Mucosa of rectum (tissue), 2 donors: ENCODE measurements at regions not wholly inside any gene's neighbourhood (a gene's known extent, or its start where the extent isn't known, plus 50 kb on each side); places are given as distances from the start of the nearest gene placed in this dataset.

Experiments used
- H3K27ac ChIP-seq, 2 donors: one replicate each; pipeline ENCODE4 v1.7.0; 2013; ENCODE audit warnings: inconsistent platforms in 2 of 2, low read depth in 2 of 2, low read length in 2 of 2
- H3K27me3 ChIP-seq, 2 donors: one replicate each; pipeline ENCODE4 v1.7.0; 2013; ENCODE audit warnings: low read length in 2 of 2; ENCODE audit not compliant: control insufficient read depth in 2 of 2, insufficient read depth in 2 of 2
- H3K36me3 ChIP-seq, 2 donors: one replicate each; pipeline ENCODE4 v1.7.0; 2013; ENCODE audit warnings: low read length in 2 of 2; ENCODE audit not compliant: control insufficient read depth in 2 of 2, insufficient read depth in 2 of 2
- H3K4me1 ChIP-seq, 2 donors: one replicate each; pipeline ENCODE4 v1.7.0; 2013; ENCODE audit warnings: low read length in 2 of 2, mild to moderate bottlenecking in 1 of 2; ENCODE audit not compliant: control insufficient read depth in 2 of 2, insufficient read depth in 2 of 2
- H3K4me3 ChIP-seq, 2 donors: one replicate each; pipeline ENCODE4 v1.7.0; 2013; ENCODE audit warnings: low read length in 2 of 2
- H3K9ac ChIP-seq, 2 donors: one replicate each; pipeline ENCODE4 v1.7.0; 2013; ENCODE audit warnings: low read length in 2 of 2, low read depth in 1 of 2, mild to moderate bottlenecking in 1 of 2
- H3K9me3 ChIP-seq, 2 donors: one replicate each; pipeline ENCODE4 v1.7.0; 2013; ENCODE audit warnings: low read length in 2 of 2; ENCODE audit not compliant: control insufficient read depth in 2 of 2
- donor health status: healthy.
- donor health status: Normal muscosa, but diverticular disease.

DNA sequence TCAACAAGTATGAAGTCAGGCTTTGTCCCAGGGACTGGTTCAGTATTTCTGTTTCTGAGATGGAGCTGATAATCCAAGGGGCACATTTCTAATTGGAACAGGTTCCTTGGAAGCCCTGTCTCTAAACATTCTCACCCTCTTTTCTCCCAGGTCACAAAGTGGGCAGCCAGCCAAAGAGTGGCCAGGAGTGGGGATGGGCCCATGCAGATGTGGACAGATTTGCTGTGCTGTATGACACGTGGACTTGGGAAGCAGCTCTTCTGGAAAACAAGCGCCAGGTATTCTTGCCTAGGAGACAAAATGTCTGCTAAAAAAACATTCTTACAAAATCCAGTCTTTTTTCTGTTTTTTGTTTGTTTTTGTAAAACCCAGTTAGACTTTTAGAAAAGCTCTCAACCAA, 140.2 kb downstream of the CD164 start:
- Histone ChIP-seq H3K27ac (no peak overlapping the region), H3K4me1 (peaks cover 10 to 28% of the 10 kb centered on the region in 2 donors), H3K4me3 (no peak overlapping the region), H3K9ac (no peak overlapping the region), H3K9me3 (no peaks in the 10 kb centered on the region), H3K27me3 (no peaks in the 10 kb centered on the region), H3K36me3 (no peaks in the 10 kb centered on the region)

DNA sequence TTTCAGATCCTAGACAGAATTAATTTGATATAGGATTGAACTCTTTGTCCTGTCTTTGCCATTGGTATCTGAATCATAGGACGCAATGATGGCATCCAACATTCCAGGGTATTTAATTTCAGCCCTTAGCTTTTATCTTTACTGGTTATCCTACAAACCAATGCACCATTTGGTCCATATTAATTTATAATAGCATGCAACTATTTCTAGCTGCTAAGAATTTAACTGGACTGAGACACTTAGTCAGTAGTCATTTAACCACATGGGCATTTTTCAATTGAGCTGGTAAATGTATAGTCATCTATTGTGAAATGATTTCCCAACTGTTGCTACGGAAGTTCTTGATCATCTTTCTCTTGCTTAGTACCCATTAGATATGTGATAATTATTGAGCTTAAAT, 141.1 kb downstream of the CD164 start:
- no peak overlapping the region for H3K27ac ChIP-seq
- H3K4me1 ChIP-seq, result peaks cover 16 to 36% of the 10 kb centered on the region in 2 donors

DNA sequence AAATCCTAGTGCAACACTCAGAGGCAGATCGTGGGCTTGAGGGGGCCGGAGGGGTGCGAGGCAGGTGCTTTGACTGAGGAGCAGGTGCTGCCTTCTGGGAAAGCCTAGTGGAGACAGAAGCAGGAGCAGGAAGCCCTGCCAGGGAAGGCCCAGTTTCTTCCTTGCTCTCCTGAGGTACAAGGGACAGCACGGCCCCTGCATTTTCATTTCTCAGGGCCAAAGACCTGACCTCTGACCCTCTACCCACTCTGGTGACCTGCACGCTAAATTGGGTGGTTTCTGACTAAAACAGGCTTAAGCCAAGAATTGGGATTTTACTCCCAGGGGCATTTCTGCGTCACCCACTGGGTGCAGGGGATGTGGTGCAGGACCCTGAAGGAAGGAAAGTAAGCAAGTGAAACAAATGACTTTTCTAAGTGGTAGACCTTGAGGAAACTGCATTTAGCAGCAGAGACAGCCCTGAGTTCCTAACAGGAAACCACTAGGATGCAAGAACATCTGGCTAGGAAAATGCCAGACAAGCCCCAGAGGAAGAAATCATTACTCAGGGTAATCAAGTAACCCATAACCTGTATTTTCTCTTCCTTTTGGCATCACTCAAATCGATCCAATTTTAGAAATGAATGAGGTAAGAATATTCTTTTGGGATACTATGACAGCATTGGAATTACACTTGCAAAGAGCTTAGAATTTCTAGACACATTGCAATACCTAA, 141.7 kb downstream of the CD164 start:
- Histone ChIP-seq H3K27ac (peak overlapping the region in 1 of 2 donors; percentile 72), H3K27me3 (no peaks in the 10 kb centered on the region), H3K36me3 (no peaks in the 10 kb centered on the region), H3K9ac (no peak overlapping the region), H3K4me1 (peaks cover 16 to 42% of the 10 kb centered on the region in 2 donors), H3K9me3 (no peaks in the 10 kb centered on the region), H3K4me3 (no peak overlapping the region)

More for the DNA sequence above, 141.1 kb downstream of the CD164 start:
- Histone ChIP-seq H3K4me3 (no peak overlapping the region), H3K9me3 (no peaks in the 10 kb centered on the region), H3K27me3 (no peaks in the 10 kb centered on the region), H3K9ac (no peak overlapping the region), H3K36me3 (no peaks in the 10 kb centered on the region)

DNA sequence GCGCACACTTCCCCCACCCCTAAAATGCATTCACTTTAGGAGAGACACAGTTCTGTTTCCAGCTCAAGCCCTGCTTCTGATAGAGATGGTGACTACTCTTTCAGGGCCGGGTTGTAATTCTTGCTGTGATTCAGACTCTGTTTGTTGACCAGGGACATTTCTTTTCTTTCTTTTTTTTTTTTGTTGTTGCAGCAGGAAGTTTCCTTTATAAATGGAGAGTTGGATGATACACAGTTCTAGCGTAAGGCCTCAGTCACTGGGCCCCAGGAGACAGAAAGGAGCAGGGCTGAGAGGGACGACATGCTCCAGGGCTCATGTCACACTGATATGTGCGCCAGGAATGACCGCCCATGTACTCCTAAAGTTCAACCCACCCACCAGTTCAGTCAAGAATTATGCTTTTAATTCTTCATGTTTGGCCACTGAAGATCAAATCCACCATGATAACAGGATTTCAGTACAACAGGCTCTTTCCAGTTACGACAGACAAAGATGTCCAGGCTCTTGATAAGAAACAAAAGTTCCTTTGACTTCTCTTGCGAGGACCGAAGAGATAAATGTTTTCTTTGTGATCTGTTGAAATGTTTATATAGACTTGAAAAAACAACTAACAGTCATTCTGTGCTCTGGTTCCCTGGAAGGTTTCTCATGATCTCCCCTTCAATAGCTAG, 142.5 kb downstream of the CD164 start:
- peak overlapping the region; percentile 6 to 72 for H3K27ac ChIP-seq
- H3K4me1 ChIP-seq, result peaks cover 16 to 42% of the 10 kb centered on the region in 2 donors
- H3K9me3 ChIP-seq, result no peaks in the 10 kb centered on the region
- no peaks in the 10 kb centered on the region for H3K36me3 ChIP-seq
- H3K27me3 ChIP-seq, result no peaks in the 10 kb centered on the region
- H3K9ac ChIP-seq, result no peak overlapping the region
- H3K4me3 ChIP-seq, result no peak overlapping the region

DNA sequence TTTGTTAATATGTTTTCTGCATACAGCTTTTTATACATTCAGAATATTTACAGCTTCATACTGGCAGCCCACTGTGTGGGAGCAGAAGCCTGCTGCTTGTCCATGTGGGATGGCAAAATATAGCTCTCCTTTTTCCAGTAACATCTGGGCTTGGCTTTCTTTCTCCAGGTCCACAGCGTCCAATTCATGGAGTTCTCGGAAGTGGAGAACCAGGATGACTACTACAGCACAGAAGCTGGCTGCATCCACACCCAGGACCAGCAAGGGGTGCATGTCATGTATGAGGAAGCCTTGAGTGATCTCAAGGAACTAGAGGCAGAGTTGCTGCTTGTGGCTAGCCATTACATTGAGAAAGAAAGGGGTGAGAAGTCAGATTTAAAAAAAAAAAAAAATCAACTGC, 143.1 kb downstream of the CD164 start:
- Histone ChIP-seq H3K9ac (no peak overlapping the region), H3K9me3 (no peaks in the 10 kb centered on the region), H3K4me3 (no peak overlapping the region), H3K27ac (peak overlapping the region in 1 of 2 donors; percentile 53), H3K27me3 (no peaks in the 10 kb centered on the region), H3K4me1 (peaks cover 16 to 40% of the 10 kb centered on the region in 2 donors), H3K36me3 (no peaks in the 10 kb centered on the region)

DNA sequence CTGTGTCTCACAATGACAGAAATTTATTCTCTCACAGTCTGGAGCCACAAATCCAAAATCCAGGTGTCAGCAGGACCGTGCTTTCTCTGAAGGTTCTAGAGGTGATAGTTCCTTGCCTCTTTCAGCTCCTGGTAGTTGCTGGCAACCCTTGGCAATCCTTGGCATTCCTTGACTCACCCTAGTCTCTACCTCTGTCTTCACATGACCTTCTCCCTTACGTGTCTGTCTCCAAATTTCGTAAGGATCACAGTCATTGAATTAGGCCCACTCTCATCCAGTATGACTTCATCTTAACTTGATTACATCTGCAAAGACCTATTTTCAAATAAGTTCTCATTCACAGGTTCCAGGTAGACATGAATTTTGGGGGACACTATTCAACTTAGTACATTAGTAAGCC, 143.1 kb downstream of the CEP57L1 start:
- Histone ChIP-seq H3K9me3 (no peaks in the 10 kb centered on the region), H3K27ac (no peak overlapping the region), H3K36me3 (no peaks in the 10 kb centered on the region), H3K4me3 (no peak overlapping the region), H3K4me1 (peaks cover 16 to 40% of the 10 kb centered on the region in 2 donors), H3K27me3 (no peaks in the 10 kb centered on the region), H3K9ac (no peak overlapping the region)

DNA sequence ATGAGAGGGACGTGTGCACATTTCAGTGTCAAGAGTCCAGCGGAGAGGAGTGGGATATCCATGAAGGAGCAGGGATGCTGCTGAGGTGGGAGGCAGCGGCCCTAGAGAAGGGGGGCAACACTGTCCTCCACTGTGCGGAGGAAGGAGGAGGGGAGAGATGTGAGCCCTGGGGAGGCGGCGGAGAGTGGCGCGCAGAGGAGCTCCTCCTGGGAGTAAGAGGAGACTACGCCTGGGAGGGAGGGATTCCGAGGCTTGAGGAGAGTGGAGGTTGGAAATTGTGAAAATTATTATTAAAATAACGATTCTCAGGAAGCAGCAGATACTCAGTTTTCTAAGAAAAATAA, 142.7 kb downstream of the CEP57L1 start:
- Histone ChIP-seq H3K4me3 (no peak overlapping the region), H3K27ac (peak overlapping the region in 1 of 2 donors; percentile 83), H3K36me3 (no peaks in the 10 kb centered on the region), H3K4me1 (peaks cover 16 to 40% of the 10 kb centered on the region in 2 donors), H3K9ac (no peak overlapping the region), H3K27me3 (no peaks in the 10 kb centered on the region), H3K9me3 (no peaks in the 10 kb centered on the region)

DNA sequence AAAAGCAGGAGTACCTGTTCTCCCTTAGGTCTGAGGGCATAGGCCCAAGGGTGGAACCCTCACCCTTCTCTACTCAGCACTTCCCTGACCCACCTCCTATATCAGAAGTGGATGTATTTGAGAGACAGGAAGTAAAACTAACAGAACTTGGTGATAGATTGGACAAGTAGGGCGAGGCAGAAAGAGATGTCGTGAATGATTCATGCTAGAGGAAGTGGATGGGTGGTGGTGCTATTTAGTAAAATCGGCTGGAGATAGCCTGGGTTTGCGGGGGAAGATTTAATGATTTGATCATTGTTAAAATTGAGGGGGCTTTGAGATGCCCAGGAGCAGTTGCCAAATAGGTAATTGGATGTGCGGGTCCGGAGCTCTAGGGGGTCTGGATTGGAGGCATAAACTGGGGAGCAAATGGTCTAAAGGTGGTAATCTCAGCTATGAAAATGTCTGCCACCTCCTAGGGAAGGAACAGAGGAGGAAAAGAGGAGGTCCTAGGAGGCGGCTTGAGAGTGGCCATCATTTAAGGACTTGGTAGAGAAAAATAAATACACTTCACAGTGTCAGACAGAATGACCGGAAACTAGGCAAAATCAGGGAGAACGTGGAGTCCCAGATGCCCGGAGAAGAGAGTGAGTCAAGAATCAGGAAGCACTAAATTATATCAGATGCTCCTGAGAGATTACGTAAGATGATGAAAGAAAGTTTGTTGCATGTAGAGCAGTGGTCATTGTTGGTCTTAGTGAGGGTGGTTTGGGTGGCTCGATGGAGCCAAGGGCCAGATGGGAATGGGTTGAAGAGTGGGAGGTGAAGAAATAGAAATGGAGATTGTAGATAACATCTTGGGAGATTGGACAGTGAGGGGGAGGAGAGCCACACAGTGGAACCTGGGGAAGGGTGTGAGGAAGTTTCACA, 142.0 kb downstream of the CEP57L1 start:
- H3K4me3 ChIP-seq, result no peak overlapping the region
- no peaks in the 10 kb centered on the region for H3K9me3 ChIP-seq
- H3K4me1 ChIP-seq, result peaks cover 16 to 41% of the 10 kb centered on the region in 2 donors
- H3K36me3 ChIP-seq, result no peaks in the 10 kb centered on the region
- H3K9ac ChIP-seq, result peak overlapping the region in 1 of 2 donors; percentile 50
- no peaks in the 10 kb centered on the region for H3K27me3 ChIP-seq
- H3K27ac ChIP-seq, result peak overlapping the region; percentile 71 to 83

DNA sequence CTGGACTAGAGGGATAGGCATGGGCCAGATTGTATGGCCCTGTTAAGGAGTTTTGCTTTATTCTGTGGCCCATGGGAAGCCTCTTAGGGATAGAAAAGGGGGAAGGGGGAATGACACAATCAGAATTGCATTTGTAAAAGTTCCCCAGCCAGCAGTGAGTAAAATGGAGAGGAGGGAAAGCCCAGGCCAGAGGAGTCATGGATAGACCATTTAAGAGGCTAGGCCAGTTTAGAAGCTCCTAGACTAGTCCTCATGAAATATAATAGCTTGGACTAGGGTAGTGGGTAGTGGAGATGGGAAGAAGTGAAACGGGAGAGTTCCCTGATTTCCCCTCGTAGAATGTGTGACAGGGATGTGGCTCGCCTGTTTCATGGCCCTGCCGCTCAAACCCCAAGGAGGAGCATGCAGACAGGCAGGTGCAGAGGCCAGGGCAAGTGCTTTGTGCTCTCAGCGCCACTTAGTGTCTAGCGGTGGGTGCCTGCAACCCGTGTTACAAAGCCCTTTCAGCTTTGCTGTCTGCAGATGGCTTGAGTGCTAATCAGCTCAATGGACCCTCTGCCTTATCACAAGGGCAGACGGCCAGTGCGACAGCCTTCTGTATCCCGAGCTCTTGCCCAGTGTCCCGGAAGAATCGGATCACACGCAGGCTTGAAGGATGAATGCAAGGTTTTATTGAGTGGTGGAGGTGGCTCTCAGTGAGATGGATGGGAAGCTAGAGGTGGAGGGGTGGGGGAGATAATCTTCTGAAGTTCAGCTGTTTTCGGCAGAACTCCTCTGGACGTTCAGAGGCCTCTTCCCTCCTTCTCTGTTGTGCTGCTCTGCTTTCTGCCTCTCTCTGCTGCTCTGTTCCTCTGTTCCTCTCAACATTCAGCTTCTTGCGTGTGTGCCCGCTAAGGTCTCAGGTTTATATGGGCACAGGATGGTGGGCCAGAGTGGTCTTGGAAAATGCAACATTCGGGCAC, 141.1 kb downstream of the CEP57L1 start:
- H3K36me3 ChIP-seq, result no peaks in the 10 kb centered on the region
- peaks cover 16 to 49% of the 10 kb centered on the region in 2 donors for H3K4me1 ChIP-seq
- H3K27ac ChIP-seq, result peak overlapping the region; percentile 71 to 83
- no peaks in the 10 kb centered on the region for H3K9me3 ChIP-seq
- peak overlapping the region in 1 of 2 donors; percentile 50 for H3K9ac ChIP-seq
- H3K27me3 ChIP-seq, result no peaks in the 10 kb centered on the region
- H3K4me3 ChIP-seq, result no peak overlapping the region
